ENCODE measurements at regions not wholly inside any gene's neighbourhood (a gene's known extent, or its start where the extent isn't known, plus 50 kb on each side); places are given as distances from the start of the nearest gene placed in this dataset.

DNA sequence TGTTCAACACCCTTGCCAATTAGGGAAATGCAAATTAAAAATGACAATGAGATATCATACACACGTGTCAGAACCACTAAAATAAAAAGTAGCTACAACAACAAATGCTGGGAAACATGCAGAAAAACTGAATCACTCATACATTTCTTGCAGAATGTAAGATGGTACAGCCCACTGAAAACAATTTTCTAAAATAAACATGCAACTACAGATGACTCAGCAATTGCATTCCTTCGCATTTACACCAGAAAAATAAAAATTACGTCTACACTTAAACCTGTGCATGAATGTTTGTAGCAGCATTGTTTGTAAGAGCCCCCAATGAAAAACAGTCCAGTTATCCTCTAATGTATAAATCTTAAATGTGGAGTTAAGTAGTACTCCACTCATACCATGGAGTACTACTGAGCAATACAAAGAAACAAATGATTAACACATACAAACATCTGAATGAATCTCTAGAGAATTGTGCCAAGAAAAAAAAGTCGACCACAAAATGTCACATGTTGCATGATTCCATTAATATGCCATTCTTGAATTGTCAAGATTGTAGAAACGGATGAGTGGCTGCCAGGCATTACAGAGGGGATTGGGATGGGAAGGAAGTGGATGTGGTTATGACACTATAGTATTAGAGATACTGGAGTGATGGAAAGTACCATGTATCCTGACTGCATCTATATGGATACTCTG, 134.6 kb upstream of the NPSR1 start:
- Mint-ChIP-seq H3K4me3 (ENCODE audit: unreplicated experiment) (no peak overlapping the region), H3K27ac (ENCODE audit: unreplicated experiment) (no peak overlapping the region), H3K4me1 (ENCODE audit: low read depth, unreplicated experiment) (no peaks in the 10 kb centered on the region), H3K27me3 (ENCODE audit: unreplicated experiment) (no peaks in the 10 kb centered on the region), H3K36me3 (ENCODE audit: unreplicated experiment) (no peaks in the 10 kb centered on the region), H3K9me3 (ENCODE audit: unreplicated experiment) (no peaks in the 10 kb centered on the region)
- TF ChIP-seq, protein P1, sequence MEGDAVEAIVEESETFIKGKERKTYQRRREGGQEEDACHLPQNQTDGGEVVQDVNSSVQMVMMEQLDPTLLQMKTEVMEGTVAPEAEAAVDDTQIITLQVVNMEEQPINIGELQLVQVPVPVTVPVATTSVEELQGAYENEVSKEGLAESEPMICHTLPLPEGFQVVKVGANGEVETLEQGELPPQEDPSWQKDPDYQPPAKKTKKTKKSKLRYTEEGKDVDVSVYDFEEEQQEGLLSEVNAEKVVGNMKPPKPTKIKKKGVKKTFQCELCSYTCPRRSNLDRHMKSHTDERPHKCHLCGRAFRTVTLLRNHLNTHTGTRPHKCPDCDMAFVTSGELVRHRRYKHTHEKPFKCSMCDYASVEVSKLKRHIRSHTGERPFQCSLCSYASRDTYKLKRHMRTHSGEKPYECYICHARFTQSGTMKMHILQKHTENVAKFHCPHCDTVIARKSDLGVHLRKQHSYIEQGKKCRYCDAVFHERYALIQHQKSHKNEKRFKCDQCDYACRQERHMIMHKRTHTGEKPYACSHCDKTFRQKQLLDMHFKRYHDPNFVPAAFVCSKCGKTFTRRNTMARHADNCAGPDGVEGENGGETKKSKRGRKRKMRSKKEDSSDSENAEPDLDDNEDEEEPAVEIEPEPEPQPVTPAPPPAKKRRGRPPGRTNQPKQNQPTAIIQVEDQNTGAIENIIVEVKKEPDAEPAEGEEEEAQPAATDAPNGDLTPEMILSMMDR (IDR thresholded peaks at IDR 0.05; ENCODE audit: partially characterized antibody, unreplicated experiment): no peak
- no peak for DNase-seq

DNA sequence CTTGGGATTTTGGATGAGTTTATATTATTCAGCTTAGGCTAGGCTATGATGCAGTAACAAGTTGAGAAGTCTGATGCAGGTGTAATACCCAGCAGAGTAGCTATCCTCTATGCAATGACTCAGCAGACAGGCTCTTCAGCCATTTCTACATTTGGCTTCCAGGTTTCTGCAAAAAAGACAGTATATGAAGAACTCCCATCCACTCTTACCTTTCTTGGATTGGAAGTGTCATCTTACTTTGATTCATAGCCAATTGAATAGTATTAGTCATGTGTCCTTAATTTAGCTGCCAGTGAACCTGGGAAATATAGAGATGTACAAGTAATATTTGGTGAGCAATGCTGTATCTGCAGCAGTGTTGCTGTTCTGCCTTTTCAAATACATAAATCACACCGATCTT, 127.8 kb upstream of the NPSR1 start:
- no peak for DNase-seq
- no peaks in the 10 kb centered on the region for H3K4me1 Mint-ChIP-seq (ENCODE audit: low read depth, unreplicated experiment)
- H3K9me3 Mint-ChIP-seq (ENCODE audit: unreplicated experiment): no peaks in the 10 kb centered on the region
- peaks cover 3% of the 10 kb centered on the region for H3K27me3 Mint-ChIP-seq (ENCODE audit: unreplicated experiment)
- no peaks in the 10 kb centered on the region for H3K36me3 Mint-ChIP-seq (ENCODE audit: unreplicated experiment)
- TF ChIP-seq, protein P1 (IDR thresholded peaks at IDR 0.05; ENCODE audit: partially characterized antibody, unreplicated experiment): no peak
- H3K27ac Mint-ChIP-seq (ENCODE audit: unreplicated experiment): no peak overlapping the region
- no peak overlapping the region for H3K4me3 Mint-ChIP-seq (ENCODE audit: unreplicated experiment)

DNA sequence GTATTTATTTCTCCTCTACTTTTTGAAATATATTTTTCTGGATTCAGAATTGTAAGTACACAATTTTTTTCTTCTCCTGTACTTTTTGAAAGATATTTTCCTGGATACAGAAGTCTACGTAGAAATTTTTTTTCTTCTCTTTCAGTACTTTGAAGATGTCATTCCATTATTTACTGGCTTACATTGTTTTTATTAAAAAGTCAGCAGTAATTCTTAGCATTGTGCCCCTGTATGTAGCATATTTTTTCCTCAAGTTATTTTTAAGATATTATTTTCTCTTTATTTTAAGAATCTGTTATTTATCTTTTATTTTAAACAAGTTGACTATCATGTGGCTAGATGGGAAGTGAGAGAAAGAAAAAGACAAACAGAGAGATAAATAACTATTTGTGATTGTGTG, 119.0 kb upstream of the NPSR1 start:
- no peak overlapping the region for H3K27ac Mint-ChIP-seq (ENCODE audit: unreplicated experiment)
- H3K27me3 Mint-ChIP-seq (ENCODE audit: unreplicated experiment): no peaks in the 10 kb centered on the region
- no peaks in the 10 kb centered on the region for H3K36me3 Mint-ChIP-seq (ENCODE audit: unreplicated experiment)
- no peak for DNase-seq
- H3K4me1 Mint-ChIP-seq (ENCODE audit: low read depth, unreplicated experiment): peaks cover 5% of the 10 kb centered on the region
- H3K9me3 Mint-ChIP-seq (ENCODE audit: unreplicated experiment): peaks cover 9% of the 10 kb centered on the region
- TF ChIP-seq, protein P1 (IDR thresholded peaks at IDR 0.05; ENCODE audit: partially characterized antibody, unreplicated experiment): no peak
- no peak overlapping the region for H3K4me3 Mint-ChIP-seq (ENCODE audit: unreplicated experiment)

DNA sequence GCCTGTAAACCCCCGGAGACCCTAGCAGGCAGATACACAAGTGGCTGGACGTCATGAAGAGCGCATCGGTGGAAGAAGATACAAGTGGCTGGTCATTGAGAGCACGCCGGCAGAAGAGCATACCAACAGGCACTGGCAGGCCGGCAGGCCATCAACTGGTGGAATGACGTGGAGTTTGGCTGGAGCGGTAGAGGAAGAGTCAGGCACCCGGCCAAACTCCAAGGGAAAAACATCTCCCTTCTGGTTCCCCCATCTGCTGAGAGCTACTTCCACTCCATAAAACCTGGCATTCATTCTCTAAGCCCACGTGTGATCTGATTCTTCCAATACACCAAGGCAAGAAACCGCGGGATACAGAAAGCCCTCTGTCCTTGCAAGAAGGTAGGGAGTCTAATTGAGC, 113.4 kb upstream of the NPSR1 start:
- TF ChIP-seq, protein P1 (IDR thresholded peaks at IDR 0.05; ENCODE audit: partially characterized antibody, unreplicated experiment): no peak
- no peaks in the 10 kb centered on the region for H3K36me3 Mint-ChIP-seq (ENCODE audit: unreplicated experiment)
- DNase-seq: no peak
- peaks cover 11% of the 10 kb centered on the region for H3K9me3 Mint-ChIP-seq (ENCODE audit: unreplicated experiment)
- H3K4me3 Mint-ChIP-seq (ENCODE audit: unreplicated experiment): no peak overlapping the region
- peaks cover 2% of the 10 kb centered on the region for H3K27me3 Mint-ChIP-seq (ENCODE audit: unreplicated experiment)
- H3K4me1 Mint-ChIP-seq (ENCODE audit: low read depth, unreplicated experiment): no peaks in the 10 kb centered on the region
- H3K27ac Mint-ChIP-seq (ENCODE audit: unreplicated experiment): no peak overlapping the region

DNA sequence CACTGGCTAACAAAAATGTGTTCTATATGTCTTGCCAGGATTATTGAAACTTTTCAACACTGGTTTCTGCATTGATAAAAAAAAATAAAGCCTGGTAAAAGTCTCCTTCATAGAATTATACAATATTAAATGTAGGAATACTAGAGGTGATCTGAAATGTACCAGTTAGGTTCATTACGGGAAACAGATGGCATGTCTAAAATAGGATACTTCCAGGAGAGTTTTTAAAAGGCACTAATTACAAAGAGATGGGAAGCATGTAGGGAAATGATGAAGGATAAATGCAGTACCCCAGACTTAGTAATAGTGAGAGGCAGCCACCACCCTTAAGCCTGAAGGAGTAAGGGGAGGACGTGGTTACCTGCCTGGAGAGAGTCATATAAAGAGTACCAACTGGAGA, 107.0 kb upstream of the NPSR1 start:
- Mint-ChIP-seq H3K4me3 (ENCODE audit: unreplicated experiment) (no peak overlapping the region), H3K4me1 (ENCODE audit: low read depth, unreplicated experiment) (no peaks in the 10 kb centered on the region), H3K9me3 (ENCODE audit: unreplicated experiment) (no peaks in the 10 kb centered on the region), H3K27me3 (ENCODE audit: unreplicated experiment) (peaks cover 4% of the 10 kb centered on the region), H3K27ac (ENCODE audit: unreplicated experiment) (no peak overlapping the region), H3K36me3 (ENCODE audit: unreplicated experiment) (no peaks in the 10 kb centered on the region)
- DNase-seq: no peak
- TF ChIP-seq, protein P1 (IDR thresholded peaks at IDR 0.05; ENCODE audit: partially characterized antibody, unreplicated experiment): no peak

Measured in glutamatergic neuron (in vitro differentiated cells).